GM12892 (cell line): ENCODE measurements at regions not wholly inside any gene's neighbourhood (a gene's known extent, or its start where the extent isn't known, plus 50 kb on each side); places are given as distances from the start of the nearest gene placed in this dataset.
"Not testable (repeated sequence)": the region's sequence is repeated elsewhere in the genome, so short reads cannot be mapped to it uniquely, and the experiment has no call there.

Source experiments
- DNase-seq: peaks from one replicate; pipeline ENCODE4 v3.0.0; 2011; ENCODE audit not compliant: insufficient read length
- FAIRE-seq: peaks from 2 replicates; lab custom pipeline; 2011; peaks lifted over from hg19 to GRCh38; lab: Jason Lieb, UNC
- POLR2A ChIP-seq: IDR thresholded peaks from 2 replicates; pipeline ENCODE4 v1.6.1; 2011; ENCODE audit warnings: low read depth, low read length, control low read depth
- POLR2AphosphoS5 ChIP-seq: IDR thresholded peaks from 2 replicates; pipeline ENCODE4 v1.6.1; 2011; ENCODE audit warnings: low read depth, low read length, control low read depth
- TAF1 ChIP-seq: IDR thresholded peaks from 2 replicates; pipeline ENCODE4 v1.6.1; 2011; ENCODE audit warnings: low read depth, mild to moderate bottlenecking, control low read depth, low read length, borderline replicate concordance

DNA sequence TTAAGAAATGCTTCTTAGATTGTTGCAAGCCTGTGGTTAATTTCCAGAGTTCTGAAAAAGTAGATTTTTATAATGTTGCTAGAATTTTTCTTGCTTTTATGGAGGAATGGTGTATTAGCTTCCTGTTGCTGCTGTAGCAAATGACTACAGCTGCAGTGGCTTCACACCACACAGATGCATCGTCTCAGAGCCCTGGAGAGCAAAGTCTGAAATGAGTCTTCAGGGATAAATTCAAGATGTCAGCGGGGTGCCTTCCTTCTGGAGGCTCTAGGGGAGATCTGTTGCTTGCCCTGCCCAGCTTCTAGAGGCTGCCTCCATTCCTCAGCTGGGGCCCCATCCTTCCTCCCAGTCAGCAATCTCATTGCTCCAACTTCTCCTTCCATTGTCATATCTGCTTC lies 187.8 kb downstream of the ZNF516 start:
- no peak for TF ChIP-seq POLR2A
- TF ChIP-seq TAF1, result no peak
- TF ChIP-seq POLR2AphosphoS5, result no peak
- FAIRE-seq (no peak), DNase-seq (no peak)

DNA sequence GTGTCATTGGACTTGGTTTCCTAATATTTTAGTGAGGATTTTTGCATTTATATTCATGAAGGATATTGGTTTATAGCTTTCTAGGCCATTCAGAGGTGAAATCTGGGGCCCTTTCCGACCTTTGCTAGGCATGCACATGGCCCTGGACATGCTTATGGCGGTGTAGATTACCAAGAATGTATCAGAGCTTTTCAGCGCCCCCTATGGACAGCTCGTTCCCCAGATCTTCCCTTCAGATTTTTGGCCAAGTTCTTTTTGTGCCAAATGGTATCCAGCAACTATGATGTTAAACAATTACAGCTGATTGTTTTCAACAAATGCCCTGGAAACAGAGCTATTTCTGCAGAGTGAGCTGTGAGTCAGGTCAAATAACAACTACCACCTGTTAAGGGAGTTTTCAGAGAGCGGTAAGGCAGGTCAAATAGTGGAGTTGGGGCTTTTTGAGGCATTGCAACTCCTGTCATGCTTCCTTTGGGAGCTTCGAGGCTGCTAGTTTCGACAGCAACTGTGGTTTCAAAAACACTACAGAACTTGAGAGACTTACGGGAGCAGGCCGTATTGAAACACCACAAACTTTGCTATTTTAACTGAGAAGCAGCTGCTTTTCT lies 188.3 kb downstream of the ZNF516 start:
- no peak for FAIRE-seq
- DNase-seq, result no peak
- TF ChIP-seq POLR2A, result no peak
- TF ChIP-seq TAF1, result no peak
- no peak for TF ChIP-seq POLR2AphosphoS5

DNA sequence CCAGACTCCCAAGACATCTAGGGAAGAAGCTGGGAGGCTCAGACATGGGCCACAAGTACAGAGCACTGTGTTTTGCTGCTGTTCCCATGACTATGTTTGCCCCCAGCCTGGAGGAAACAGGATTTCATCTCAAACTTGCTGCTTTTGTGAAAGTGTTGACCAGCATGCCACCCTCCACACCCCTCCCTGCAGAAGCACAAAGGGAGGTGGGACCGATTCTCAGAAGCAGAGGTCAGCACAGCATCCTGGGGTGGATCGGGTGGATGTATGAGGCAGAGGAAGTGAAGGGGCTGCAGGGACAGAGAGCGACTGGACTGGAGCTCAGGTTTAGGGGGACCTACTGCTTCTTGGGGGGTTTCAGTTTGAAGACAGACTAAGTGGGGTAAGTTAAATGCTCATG lies 209.2 kb downstream of the ZNF516 start:
- DNase-seq (no peak), FAIRE-seq (no peak)
- TF ChIP-seq POLR2AphosphoS5, result no peak

DNA sequence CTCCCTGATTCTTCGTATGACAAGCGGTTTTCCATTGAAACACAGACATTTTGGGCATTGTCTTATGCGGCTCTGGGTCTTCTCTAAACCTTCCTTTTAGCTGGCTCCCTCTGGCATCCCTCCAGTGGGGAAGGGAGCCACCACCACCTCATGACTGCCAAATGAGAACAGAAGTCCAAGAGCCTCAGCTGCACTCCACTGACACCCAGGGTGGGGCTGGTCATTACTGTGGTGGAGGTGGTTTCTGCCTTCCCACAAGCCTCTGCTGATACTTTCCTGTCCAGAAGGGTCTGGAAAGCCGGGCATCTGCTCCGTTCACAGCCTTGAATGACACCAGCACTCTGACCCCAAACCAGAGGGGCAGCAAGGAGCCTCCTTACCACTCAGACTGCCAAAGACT lies 213.5 kb downstream of the ZNF516 start:
- no peak for DNase-seq
- TF ChIP-seq TAF1 (no peak), POLR2AphosphoS5 (no peak), POLR2A (no peak)
- FAIRE-seq, result no peak

DNA sequence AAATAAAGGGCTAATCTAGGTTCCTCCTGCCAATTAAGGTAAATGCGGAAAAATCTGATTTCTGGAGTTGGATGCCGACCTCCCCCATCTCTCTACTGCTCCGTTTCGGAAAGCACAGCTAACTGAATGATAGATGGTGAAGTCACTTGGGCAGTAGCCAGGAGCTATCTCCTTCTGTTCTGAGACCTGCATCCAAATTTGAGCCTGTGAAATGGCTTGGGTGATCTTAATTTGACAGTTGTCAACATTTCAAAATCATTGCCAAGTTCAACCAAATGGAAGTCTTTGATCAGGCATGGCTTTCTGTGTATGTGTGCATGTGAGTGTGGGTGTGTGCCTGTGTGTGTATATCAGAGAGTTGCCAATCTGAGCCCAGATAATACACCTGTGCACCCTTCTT lies 217.2 kb downstream of the ZNF516 start:
- DNase-seq, result no peak
- TF ChIP-seq TAF1 (no peak), POLR2AphosphoS5 (no peak), POLR2A (no peak)
- no peak for FAIRE-seq

DNA sequence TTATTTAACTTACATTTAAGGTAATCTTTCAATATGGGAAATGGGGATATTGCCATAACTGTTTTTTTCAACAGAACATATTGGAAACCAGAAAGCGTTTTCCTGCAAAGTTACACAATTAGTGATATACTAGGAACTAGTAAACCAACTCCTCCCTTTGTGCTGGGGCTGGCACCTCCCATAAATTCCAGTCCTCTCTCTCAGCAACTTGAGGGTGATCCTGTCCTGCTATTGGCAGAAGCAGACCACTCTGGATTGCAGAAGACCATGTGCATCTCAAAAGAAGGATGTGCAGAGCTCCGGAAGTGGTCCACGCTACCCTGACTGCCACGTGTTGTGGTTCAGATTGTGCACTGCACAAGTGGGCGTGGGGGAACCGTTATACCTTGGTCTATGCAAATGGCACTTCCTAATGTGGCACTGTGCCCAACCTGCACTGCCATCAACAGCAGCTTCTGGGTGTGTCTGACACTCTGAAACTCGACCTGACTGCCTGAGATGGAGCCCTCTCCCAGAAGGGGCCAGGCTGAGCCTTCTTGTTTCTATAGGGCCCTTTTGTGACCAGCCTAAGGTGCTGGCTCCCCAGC lies 219.2 kb downstream of the ZNF516 start:
- TF ChIP-seq TAF1, result no peak
- TF ChIP-seq POLR2A, result no peak
- no peak for TF ChIP-seq POLR2AphosphoS5
- no peak for DNase-seq
- no peak for FAIRE-seq

DNA sequence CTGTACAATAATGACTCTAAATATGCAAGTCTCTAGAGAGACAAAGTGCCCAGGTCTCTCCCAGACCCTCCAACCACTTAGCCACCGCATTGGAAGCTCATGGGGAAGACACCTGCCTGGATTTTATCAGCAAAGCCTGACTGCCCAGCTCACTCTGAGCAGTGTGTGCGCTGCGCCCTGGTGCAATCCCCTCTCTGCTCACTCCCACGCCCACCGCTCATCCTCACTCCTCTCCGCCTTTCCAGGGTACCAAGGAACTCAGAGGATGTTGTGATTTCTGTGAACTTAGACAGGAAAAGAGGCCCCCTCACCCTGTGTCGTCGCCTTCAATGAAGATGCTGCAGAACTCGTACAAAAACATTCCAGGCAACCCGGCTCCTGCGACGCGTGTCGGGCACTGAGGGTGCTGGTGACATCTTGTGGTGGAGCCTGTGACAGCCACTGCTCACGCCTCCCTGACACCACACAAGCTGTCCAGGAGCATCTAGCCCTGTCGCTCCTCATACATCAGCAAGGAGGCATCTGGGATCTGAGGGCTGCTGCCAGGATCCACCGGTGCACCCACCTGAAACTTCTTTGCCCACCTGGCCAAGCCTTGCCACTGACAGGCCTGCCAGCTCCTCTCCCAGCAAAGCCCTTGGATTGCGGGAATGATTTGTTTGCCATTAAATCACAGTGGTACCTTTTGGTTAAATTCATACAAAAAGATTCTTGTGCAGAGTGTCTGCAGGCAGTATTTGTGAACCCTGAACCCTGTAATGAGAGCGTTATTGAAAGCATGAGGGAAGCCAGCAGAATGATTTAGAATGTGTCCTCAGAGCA lies 220.4 kb downstream of the ZNF516 start:
- FAIRE-seq, result no peak
- TF ChIP-seq POLR2AphosphoS5, result no peak
- TF ChIP-seq POLR2A, result no peak
- TF ChIP-seq TAF1, result no peak
- no peak for DNase-seq

DNA sequence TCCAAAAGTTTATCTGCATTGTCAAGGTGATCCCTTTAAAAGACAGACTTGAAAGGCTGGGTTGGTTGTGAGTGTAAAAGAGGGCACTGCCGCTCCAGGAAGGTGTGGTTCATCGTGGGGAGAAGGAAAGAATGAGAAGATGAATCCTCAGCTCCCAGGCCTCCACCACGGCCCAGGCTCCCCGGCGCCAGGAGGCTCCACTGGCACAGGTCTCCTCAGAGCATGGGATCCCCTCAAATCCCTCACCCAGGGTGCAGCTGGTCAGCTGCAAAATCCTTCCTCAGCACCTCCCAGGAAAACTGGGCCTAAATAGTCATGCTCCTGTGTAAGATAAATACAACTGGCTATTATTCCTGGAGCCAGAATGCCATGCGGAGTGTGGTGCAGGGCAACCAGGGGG lies 221.1 kb downstream of the ZNF516 start:
- FAIRE-seq (no peak), DNase-seq (no peak)
- no peak for TF ChIP-seq POLR2A
- no peak for TF ChIP-seq TAF1
- TF ChIP-seq POLR2AphosphoS5, result no peak

DNA sequence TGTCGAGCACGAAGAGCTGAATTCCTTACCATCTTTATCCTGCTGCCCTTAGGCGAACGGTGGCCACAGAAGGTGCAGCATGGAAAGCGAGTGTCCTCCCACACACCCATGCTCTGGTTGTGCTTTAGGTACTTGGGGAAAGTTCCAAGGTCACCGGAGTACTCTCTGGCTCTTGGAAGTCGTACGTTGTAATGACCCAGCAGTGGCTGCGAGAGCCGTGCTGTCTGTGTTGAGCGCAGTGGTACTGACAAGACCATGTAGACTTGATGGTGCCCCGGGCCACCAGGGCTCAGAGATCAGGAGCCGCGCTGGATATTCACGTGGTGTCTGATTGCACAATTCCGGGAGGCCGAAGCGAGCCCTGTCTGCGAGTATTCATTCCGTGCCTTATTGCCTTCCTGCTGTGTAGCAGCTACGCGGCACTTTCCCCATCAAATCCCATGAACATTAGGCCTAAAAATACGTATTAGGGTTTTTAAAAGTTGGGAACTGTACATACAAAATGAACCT lies 222.0 kb downstream of the ZNF516 start:
- FAIRE-seq (no peak), DNase-seq (no peak)
- TF ChIP-seq POLR2A (no peak), TAF1 (no peak), POLR2AphosphoS5 (no peak)

DNA sequence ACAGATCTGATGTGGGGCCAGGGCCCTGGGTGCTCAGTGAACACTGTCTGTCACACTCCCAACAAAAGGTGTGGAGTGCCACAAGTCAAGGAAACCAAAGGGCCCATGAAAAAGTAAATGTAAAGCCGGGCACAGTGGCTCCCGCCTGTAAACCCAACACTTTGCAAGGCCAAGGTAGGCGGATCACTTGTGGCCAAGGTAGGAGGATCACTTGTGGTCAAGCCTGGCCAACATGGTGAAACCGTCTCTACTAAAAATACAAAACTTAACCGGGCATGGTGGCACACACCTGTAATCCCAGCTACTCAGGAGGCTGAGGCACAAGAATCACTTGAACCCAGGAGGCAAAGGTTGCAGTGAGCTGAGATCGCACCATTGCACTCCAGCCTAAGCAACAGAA lies 227.6 kb downstream of the ZNF516 start:
- FAIRE-seq, DNase-seq: not testable (repeated sequence)

DNA sequence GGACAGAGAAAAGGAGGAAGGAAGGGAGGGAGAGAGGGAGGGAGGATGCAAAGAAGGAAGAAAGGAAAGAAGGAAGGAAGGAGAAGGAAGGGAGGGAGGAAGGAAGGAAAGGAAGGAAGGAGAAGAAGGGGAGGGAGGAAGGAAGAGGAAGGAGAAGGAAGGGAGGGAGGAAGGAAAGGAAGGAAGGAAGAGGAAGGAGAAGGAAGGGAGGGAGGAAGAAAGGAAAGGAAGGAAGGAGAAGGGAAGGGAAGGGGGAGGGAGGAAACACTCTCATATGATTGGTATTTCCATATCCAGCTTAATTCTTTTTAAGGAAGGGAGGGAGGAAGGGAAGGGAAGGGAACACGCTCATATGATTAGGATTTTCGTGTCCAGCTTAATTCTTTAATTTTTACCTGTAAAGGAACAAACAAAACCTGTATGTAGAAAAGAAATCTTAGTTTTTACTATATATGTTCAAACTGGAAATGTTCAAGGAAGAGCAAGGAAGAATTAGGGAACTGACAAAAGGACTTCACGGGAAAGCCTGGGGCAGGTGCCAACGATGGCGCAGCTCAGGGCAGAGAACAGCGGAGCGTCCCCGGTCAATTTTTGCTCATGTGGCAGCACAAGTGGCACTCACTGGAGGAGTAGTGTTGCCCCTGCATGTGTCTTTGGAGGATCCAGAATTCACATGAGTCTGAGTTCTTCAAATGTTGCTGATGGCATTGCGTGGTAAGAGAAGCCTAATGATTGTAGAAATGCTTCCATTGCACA lies 228.6 kb downstream of the ZNF516 start:
- DNase-seq, result no peak
- TF ChIP-seq TAF1 (no peak), POLR2AphosphoS5 (no peak), POLR2A (no peak)
- no peak for FAIRE-seq
